Uterus (tissue), 2 donors: ENCODE measurements at regions not wholly inside any gene's neighbourhood (a gene's known extent, or its start where the extent isn't known, plus 50 kb on each side); places are given as distances from the start of the nearest gene placed in this dataset.

ENCODE experiments used
- POLR2A ChIP-seq, 2 donors: fragments of 450-650 bp; IDR thresholded peaks; one replicate each; pipeline ENCODE4 v1.6.1; 2016; ENCODE audit warnings: antibody characterized with exemption in 2 of 2, mild to moderate bottlenecking in 1 of 2, moderate library complexity in 1 of 2
- TF ChIP-seq, protein P1 (sequence below), 4 experiments: fragments of 200-600 bp in 2 of 4; fragments of 450-650 bp in 2 of 4; sonication (generic) in 2 of 4; IDR thresholded peaks; one replicate each; pipeline ENCODE4 v1.5.1; 2016 to 2019; ENCODE audit warnings: antibody characterized with exemption in 4 of 4, mild to moderate bottlenecking in 2 of 4, moderate library complexity in 1 of 4

GRCh38 chr10:43961523-43962345 lies 313.1 kb upstream of the ZNF32 start:
- TF ChIP-seq, protein P1, sequence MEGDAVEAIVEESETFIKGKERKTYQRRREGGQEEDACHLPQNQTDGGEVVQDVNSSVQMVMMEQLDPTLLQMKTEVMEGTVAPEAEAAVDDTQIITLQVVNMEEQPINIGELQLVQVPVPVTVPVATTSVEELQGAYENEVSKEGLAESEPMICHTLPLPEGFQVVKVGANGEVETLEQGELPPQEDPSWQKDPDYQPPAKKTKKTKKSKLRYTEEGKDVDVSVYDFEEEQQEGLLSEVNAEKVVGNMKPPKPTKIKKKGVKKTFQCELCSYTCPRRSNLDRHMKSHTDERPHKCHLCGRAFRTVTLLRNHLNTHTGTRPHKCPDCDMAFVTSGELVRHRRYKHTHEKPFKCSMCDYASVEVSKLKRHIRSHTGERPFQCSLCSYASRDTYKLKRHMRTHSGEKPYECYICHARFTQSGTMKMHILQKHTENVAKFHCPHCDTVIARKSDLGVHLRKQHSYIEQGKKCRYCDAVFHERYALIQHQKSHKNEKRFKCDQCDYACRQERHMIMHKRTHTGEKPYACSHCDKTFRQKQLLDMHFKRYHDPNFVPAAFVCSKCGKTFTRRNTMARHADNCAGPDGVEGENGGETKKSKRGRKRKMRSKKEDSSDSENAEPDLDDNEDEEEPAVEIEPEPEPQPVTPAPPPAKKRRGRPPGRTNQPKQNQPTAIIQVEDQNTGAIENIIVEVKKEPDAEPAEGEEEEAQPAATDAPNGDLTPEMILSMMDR (IDR thresholded peaks at IDR 0.05), result no peak
- TF ChIP-seq POLR2A (IDR thresholded peaks at IDR 0.05), result no peak
